ENCODE measurements at regions not wholly inside any gene's neighbourhood (a gene's known extent, or its start where the extent isn't known, plus 50 kb on each side); places are given as distances from the start of the nearest gene placed in this dataset.

DNA sequence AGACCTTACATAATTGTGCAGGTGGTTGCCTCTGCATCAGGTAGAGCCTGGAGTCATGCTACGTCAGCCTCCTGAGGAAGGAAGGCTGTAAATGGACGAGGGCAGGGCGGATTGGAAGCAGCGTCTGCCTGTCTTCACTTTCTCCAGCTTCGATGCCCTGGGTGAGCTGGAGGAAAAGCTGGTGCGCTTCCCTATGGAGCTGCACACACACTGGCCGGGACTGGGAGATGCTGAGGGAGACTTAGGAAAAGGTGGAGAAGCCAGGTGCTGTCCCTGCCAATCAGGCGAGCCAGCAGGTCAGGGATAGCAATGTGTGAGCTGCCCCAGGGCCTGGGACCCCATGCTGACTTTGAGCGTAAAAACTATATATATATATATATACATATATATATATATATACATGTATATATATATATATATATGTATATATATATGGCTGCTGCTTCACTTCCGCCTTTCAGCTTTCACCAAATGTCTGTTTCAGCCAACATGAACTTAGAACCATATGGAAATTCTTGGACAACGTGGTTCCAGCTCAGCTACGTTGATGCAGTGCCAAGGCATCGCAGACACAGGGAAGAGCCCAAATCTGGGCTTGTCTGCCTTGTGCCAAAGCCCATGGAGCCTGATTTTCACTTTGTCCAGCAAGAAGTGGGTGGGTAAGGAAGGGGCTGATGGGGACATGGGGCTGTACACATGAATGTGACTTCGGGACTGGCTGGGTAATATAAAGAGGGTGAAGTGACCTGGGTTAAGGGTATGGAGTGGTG is 71.5 kb upstream of the NKD1 start:
- Histone ChIP-seq H4K20me1 (ENCODE audit: control insufficient read depth, insufficient read depth, low read length, poor library complexity, severe bottlenecking) (no peaks in the 10 kb centered on the region), H2AFZ (ENCODE audit: insufficient read depth, low read depth, low read length, poor library complexity, severe bottlenecking) (no peak overlapping the region), H3K9ac (ENCODE audit: low read length) (no peak overlapping the region), H3K79me2 (ENCODE audit: control insufficient read depth, insufficient read depth, low read length) (no peaks in the 10 kb centered on the region), H3K4me1 (ENCODE audit: control insufficient read depth in 2 of 2, insufficient read depth in 2 of 2, low read length in 2 of 2) (no peaks in the 10 kb centered on the region), H3K9me3 (ENCODE audit: control extremely low read depth in 1 of 3, control insufficient read depth in 2 of 3, insufficient read depth in 1 of 3, low read length in 2 of 3) (no peaks in the 10 kb centered on the region), H3K27ac (ENCODE audit: low read length in 2 of 2) (no peak overlapping the region), H3K4me2 (replicated peaks; ENCODE audit: low read depth, low read length, poor library complexity, severe bottlenecking) (no peak overlapping the region), H3K27me3 (replicated peaks in 1 of 4; ENCODE audit: control extremely low read depth in 1 of 4, control insufficient read depth in 3 of 4, insufficient read depth in 4 of 4, low read length in 3 of 4) (peaks cover 0 to 3% (median 0%) of the 10 kb centered on the region in 4 experiments), H3K36me3 (replicated peaks in 1 of 2; ENCODE audit: control extremely low read depth in 1 of 2, control insufficient read depth in 1 of 2, extremely low read depth in 1 of 2, insufficient read depth in 2 of 2, low read length in 1 of 2) (no peaks in the 10 kb centered on the region), H3K4me3 (ENCODE audit: control extremely low read depth in 1 of 5, extremely low read depth in 1 of 5, insufficient read depth in 1 of 5, low read depth in 2 of 5, low read length in 4 of 5) (no peak overlapping the region)
- no peak for DNase-seq
- H3K9me3 Mint-ChIP-seq (ENCODE audit: insufficient read depth): no peaks in the 10 kb centered on the region
- ChIA-PET CTCF (no interaction called here), POLR2A (no interaction called here)
- intact Hi-C loops (cut with micrococcal nuclease): no loop called here
- ATAC-seq (ENCODE audit: low read depth): no peak
- H3K27me3 Mint-ChIP-seq: peaks cover 29% of the 10 kb centered on the region
- H3K4me1 Mint-ChIP-seq: no peaks in the 10 kb centered on the region
- 83% methylated on average over 11 of the region's 14 CpGs for WGBS (ENCODE audit: insufficient coverage)
- H3K4me3 Mint-ChIP-seq: no peak overlapping the region
- no peak overlapping the region for H3K27ac Mint-ChIP-seq
- TF ChIP-seq, protein P1, sequence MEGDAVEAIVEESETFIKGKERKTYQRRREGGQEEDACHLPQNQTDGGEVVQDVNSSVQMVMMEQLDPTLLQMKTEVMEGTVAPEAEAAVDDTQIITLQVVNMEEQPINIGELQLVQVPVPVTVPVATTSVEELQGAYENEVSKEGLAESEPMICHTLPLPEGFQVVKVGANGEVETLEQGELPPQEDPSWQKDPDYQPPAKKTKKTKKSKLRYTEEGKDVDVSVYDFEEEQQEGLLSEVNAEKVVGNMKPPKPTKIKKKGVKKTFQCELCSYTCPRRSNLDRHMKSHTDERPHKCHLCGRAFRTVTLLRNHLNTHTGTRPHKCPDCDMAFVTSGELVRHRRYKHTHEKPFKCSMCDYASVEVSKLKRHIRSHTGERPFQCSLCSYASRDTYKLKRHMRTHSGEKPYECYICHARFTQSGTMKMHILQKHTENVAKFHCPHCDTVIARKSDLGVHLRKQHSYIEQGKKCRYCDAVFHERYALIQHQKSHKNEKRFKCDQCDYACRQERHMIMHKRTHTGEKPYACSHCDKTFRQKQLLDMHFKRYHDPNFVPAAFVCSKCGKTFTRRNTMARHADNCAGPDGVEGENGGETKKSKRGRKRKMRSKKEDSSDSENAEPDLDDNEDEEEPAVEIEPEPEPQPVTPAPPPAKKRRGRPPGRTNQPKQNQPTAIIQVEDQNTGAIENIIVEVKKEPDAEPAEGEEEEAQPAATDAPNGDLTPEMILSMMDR (IDR thresholded peaks at IDR 0.05): no peak
- no peak for TF ChIP-seq EZH2 (IDR thresholded peaks at IDR 0.05; ENCODE audit: borderline replicate concordance, insufficient read depth, low read depth, low read length, poor library complexity, severe bottlenecking)

DNA sequence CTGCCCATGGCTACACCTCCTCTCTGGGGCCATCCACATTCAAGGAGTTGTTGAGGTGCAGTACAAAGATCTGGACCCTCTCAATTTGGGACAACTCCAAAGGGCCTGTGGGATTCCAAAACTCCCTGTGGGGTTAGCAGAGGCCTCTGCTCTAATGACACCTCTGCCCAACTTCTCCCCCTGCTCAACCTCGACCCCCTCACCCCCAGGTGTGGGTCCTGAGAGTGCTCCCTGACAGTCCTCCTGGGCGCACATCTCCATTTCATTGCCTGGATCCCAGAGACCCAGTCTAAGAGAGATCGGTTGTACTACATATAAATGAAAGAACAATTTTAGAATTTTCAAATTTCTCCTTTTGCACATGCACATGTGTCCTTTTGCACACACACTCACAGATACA is 73.0 kb upstream of the NKD1 start:
- no peak overlapping the region for H3K9ac ChIP-seq (ENCODE audit: low read length)
- ATAC-seq (ENCODE audit: low read depth) (no peak), DNase-seq (no peak)
- WGBS (ENCODE audit: insufficient coverage): 50% methylated on average over 1 of the region's 3 CpGs
- no peaks in the 10 kb centered on the region for H3K4me1 Mint-ChIP-seq
- intact Hi-C loops (cut with micrococcal nuclease): no loop called here
- no peaks in the 10 kb centered on the region for H4K20me1 ChIP-seq (ENCODE audit: control insufficient read depth, insufficient read depth, low read length, poor library complexity, severe bottlenecking)
- no peaks in the 10 kb centered on the region for H3K36me3 ChIP-seq (replicated peaks in 1 of 2; ENCODE audit: control extremely low read depth in 1 of 2, control insufficient read depth in 1 of 2, extremely low read depth in 1 of 2, insufficient read depth in 2 of 2, low read length in 1 of 2)
- TF ChIP-seq, protein P1 (IDR thresholded peaks at IDR 0.05): no peak
- TF ChIP-seq EZH2 (IDR thresholded peaks at IDR 0.05; ENCODE audit: borderline replicate concordance, insufficient read depth, low read depth, low read length, poor library complexity, severe bottlenecking): no peak
- no peaks in the 10 kb centered on the region for H3K4me1 ChIP-seq (ENCODE audit: control insufficient read depth in 2 of 2, insufficient read depth in 2 of 2, low read length in 2 of 2)
- H3K9me3 Mint-ChIP-seq (ENCODE audit: insufficient read depth): no peaks in the 10 kb centered on the region
- no peaks in the 10 kb centered on the region for H3K79me2 ChIP-seq (ENCODE audit: control insufficient read depth, insufficient read depth, low read length)
- H3K4me2 ChIP-seq (replicated peaks; ENCODE audit: low read depth, low read length, poor library complexity, severe bottlenecking): no peak overlapping the region
- POLR2A ChIA-PET: no interaction called here
- H2AFZ ChIP-seq (ENCODE audit: insufficient read depth, low read depth, low read length, poor library complexity, severe bottlenecking): no peak overlapping the region
- H3K27me3 ChIP-seq (replicated peaks in 1 of 4; ENCODE audit: control extremely low read depth in 1 of 4, control insufficient read depth in 3 of 4, insufficient read depth in 4 of 4, low read length in 3 of 4): peaks cover 0 to 3% (median 0%) of the 10 kb centered on the region in 4 experiments
- H3K9me3 ChIP-seq (ENCODE audit: control extremely low read depth in 1 of 3, control insufficient read depth in 2 of 3, insufficient read depth in 1 of 3, low read length in 2 of 3): no peaks in the 10 kb centered on the region
- H3K4me3 Mint-ChIP-seq: no peak overlapping the region
- peaks cover 35% of the 10 kb centered on the region for H3K27me3 Mint-ChIP-seq
- no peak overlapping the region for H3K27ac ChIP-seq (ENCODE audit: low read length in 2 of 2)
- H3K27ac Mint-ChIP-seq: no peak overlapping the region
- H3K4me3 ChIP-seq (ENCODE audit: control extremely low read depth in 1 of 5, extremely low read depth in 1 of 5, insufficient read depth in 1 of 5, low read depth in 2 of 5, low read length in 4 of 5): no peak overlapping the region
- CTCF ChIA-PET: no interaction called here
